ENCODE measurements at regions not wholly inside any gene's neighbourhood (a gene's known extent, or its start where the extent isn't known, plus 50 kb on each side); places are given as distances from the start of the nearest gene placed in this dataset.
A peak's percentile ranks its signal among the peaks of the same experiment; 100 is the strongest.

DNA sequence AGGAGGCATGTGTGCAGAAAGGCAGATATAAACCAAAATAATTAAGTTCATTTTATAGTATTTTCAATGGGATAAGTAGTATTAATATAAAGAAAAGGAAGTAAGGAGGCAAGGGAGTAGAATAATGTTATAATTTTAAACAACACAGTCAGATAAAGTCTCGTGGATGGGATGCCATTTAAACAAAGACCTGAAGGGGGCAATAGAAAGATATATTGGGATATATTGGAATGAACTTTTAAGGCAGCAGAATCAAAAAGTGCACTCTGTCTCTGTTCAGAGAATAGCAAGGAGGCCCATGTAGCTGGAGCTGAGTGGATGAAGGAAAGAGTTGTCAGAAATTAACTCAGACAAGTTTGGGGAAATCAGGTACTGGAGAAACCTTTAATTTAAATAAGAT lies 158.7 kb downstream of the CGGBP1 start:
- TF ChIP-seq, protein P1, sequence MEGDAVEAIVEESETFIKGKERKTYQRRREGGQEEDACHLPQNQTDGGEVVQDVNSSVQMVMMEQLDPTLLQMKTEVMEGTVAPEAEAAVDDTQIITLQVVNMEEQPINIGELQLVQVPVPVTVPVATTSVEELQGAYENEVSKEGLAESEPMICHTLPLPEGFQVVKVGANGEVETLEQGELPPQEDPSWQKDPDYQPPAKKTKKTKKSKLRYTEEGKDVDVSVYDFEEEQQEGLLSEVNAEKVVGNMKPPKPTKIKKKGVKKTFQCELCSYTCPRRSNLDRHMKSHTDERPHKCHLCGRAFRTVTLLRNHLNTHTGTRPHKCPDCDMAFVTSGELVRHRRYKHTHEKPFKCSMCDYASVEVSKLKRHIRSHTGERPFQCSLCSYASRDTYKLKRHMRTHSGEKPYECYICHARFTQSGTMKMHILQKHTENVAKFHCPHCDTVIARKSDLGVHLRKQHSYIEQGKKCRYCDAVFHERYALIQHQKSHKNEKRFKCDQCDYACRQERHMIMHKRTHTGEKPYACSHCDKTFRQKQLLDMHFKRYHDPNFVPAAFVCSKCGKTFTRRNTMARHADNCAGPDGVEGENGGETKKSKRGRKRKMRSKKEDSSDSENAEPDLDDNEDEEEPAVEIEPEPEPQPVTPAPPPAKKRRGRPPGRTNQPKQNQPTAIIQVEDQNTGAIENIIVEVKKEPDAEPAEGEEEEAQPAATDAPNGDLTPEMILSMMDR (IDR thresholded peaks at IDR 0.05; ENCODE audit: extremely low read depth, missing control alignments): no peak
- DNase-seq (ENCODE audit: low spot score): peak; percentile 4

GRCh38 chr3:87898971-87899370 lies 159.8 kb downstream of the CGGBP1 start:
- TF ChIP-seq, protein P1 (IDR thresholded peaks at IDR 0.05; ENCODE audit: extremely low read depth, missing control alignments): no peak
- no peak for DNase-seq (ENCODE audit: low spot score)

DNA sequence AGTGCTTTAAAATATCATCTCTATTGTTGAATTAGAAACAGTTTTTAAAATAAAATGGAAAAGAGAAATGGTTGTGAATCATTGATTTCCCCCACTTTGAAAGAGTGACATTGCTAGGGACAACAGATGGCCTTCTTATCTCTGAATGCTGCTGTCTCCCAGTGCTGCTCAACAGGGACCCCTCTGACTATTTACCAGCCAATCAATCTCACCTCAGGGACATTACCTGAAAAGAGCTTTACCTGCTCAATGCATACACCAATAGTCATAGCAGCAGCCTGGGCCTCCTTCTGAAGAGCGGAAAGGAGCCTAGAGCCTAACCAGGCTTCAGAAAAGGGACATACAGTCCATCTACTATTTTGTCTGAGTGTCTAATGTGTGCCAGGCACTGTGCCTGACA lies 162.8 kb downstream of the CGGBP1 start:
- TF ChIP-seq, protein P1 (IDR thresholded peaks at IDR 0.05; ENCODE audit: extremely low read depth, missing control alignments): no peak

GRCh38 chr3:87873136-87873535 lies 185.7 kb downstream of the CGGBP1 start:
- no peak for DNase-seq (ENCODE audit: low spot score)
- TF ChIP-seq, protein P1 (IDR thresholded peaks at IDR 0.05; ENCODE audit: extremely low read depth, missing control alignments): no peak

More for the DNA sequence above, 162.8 kb downstream of the CGGBP1 start:
- no peak for DNase-seq (ENCODE audit: low spot score)

DNA sequence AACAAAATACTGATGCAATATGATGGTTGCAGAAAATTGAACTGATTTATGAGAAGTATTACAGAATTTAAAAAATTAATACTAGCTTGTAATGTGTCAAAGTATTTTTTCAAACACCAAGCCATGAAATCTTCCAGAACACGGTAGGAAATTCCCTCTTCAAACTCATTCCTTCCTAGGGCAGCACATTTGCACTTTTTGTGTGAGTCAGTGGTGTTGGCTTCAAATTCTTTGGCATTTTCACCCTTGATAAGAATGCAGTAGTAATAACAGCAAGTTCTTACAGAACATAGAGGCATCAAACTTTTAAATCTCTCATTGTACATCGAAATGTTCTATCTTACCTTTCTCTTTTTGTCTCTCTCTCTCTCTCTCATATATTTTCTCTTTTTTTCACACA lies 191.8 kb downstream of the CGGBP1 start:
- no peak for DNase-seq (ENCODE audit: low spot score)

GRCh38 chr3:87856126-87856525 lies 202.7 kb downstream of the CGGBP1 start:
- TF ChIP-seq, protein P1 (IDR thresholded peaks at IDR 0.05; ENCODE audit: extremely low read depth, missing control alignments): no peak
- no peak for DNase-seq (ENCODE audit: low spot score)

More for the DNA sequence above, 191.8 kb downstream of the CGGBP1 start:
- TF ChIP-seq, protein P1 (IDR thresholded peaks at IDR 0.05; ENCODE audit: extremely low read depth, missing control alignments): no peak

GRCh38 chr3:87855616-87856015 lies 203.2 kb downstream of the CGGBP1 start:
- TF ChIP-seq, protein P1 (IDR thresholded peaks at IDR 0.05; ENCODE audit: extremely low read depth, missing control alignments): no peak
- DNase-seq (ENCODE audit: low spot score): no peak
